ENCODE measurements at regions not wholly inside any gene's neighbourhood (a gene's known extent, or its start where the extent isn't known, plus 50 kb on each side); places are given as distances from the start of the nearest gene placed in this dataset.

DNA sequence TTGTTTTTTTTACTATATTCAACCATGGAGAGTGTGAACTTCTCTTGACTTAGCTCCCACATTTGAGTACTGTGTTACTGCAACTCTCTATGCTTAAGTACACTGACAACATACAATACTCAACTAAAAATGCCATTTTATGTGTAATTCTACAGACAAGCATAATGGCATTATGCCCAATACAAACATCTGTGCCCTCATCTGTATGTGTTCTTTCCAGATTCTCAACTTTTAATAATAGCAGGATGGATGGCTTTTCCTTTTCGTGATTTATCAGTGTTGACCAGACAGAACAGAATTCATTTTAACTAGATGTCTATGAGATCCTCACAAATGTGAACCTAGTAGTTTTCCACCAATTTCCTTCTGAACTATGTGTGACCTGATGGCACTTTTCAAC, 84.2 kb upstream of the MARCKS start:
- Histone ChIP-seq H3K27me3 (no peaks in the 10 kb centered on the region), H3K4me1 (no peaks in the 10 kb centered on the region), H3K36me3 (no peaks in the 10 kb centered on the region), H3K4me3 (no peak overlapping the region), H3K27ac (no peak overlapping the region), H3K9me3 (no peaks in the 10 kb centered on the region)
- TF ChIP-seq POLR2A (IDR thresholded peaks at IDR 0.05): no peak
- TF ChIP-seq, protein P1, sequence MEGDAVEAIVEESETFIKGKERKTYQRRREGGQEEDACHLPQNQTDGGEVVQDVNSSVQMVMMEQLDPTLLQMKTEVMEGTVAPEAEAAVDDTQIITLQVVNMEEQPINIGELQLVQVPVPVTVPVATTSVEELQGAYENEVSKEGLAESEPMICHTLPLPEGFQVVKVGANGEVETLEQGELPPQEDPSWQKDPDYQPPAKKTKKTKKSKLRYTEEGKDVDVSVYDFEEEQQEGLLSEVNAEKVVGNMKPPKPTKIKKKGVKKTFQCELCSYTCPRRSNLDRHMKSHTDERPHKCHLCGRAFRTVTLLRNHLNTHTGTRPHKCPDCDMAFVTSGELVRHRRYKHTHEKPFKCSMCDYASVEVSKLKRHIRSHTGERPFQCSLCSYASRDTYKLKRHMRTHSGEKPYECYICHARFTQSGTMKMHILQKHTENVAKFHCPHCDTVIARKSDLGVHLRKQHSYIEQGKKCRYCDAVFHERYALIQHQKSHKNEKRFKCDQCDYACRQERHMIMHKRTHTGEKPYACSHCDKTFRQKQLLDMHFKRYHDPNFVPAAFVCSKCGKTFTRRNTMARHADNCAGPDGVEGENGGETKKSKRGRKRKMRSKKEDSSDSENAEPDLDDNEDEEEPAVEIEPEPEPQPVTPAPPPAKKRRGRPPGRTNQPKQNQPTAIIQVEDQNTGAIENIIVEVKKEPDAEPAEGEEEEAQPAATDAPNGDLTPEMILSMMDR (IDR thresholded peaks at IDR 0.05): no peak
- DNase-seq: no peak
- intact Hi-C loops (cut with DNase I; ENCODE audit: low total_unique reads): no loop called here

DNA sequence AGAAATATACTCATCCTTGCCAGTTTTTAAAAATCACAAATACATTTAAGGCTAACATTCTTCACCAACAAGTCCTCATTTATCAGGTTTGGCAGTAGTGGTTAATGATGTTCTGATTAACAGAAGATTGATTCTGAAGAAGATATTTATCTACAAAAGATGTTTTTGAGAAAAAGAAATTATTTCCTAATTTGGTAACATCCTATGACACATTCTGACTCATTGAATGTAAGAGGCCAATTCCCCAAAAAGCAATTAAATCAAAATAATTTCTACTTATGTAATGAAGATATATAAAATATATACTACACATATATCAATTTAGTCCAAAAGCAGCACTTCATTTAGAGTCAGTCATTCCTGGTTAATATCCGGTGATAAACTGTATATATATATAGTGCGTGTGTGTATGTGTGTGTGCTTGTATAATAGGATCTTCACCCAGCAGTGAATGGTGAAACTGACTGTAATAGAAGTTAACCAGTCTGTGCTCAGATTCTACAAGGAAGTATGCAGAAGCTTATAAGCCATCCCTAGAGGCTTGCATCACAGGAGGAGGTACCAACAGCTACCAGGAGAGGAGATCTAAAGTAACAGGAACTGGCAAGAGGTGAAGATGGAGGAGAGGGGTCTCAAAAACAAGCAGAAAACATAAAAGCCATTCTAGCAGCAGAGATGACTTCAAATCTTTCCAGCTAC, 82.9 kb upstream of the MARCKS start:
- Histone ChIP-seq H3K4me1 (no peaks in the 10 kb centered on the region), H3K4me3 (no peak overlapping the region), H3K27ac (no peak overlapping the region), H3K36me3 (no peaks in the 10 kb centered on the region), H3K27me3 (no peaks in the 10 kb centered on the region), H3K9me3 (no peaks in the 10 kb centered on the region)
- no peak for TF ChIP-seq POLR2A (IDR thresholded peaks at IDR 0.05)
- TF ChIP-seq, protein P1 (IDR thresholded peaks at IDR 0.05): no peak
- no peak for DNase-seq
- intact Hi-C loops (cut with DNase I; ENCODE audit: low total_unique reads): no loop called here

DNA sequence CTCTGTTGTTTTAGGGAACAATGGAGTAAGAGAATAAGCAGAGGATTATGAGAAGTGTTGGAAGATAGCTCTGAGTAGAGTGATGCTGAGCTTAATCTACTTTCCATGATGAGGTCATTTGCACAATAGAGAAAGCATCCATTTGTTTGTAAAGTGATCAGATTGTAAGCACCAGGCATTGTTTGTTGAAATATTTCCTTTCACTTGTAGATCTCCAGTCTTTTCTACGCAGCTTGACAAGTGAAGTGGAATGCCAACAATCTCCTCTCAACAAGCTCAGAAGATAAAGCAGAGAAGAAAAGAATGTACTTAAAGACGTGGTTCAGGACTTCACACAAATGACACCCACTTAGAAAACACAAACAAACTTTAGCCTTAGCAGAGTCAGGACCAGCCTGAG, 80.1 kb upstream of the MARCKS start:
- no peak overlapping the region for H3K4me3 ChIP-seq
- no peak for DNase-seq

DNA sequence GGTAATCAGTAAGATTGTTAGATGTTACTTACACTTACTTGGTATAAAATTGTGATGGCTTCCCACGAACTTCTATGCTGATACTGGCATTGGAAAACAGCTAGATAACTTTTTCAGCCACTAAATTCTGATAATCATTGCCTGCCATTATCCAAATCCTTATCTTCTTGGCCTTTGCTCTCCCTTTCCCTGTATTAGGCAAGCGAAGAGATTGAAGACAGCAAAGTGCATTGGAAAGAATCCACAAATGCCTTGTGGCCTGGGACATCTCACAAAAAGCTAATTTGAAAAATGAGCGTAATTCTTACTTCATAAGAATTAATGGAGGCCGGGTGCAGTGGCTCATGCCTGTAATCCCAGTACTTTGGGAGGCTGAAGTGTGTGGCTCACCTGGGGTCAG, 79.5 kb upstream of the MARCKS start:
- Histone ChIP-seq H3K27ac (no peak overlapping the region), H3K4me3 (no peak overlapping the region), H3K4me1 (no peaks in the 10 kb centered on the region), H3K9me3 (no peaks in the 10 kb centered on the region), H3K36me3 (no peaks in the 10 kb centered on the region), H3K27me3 (no peaks in the 10 kb centered on the region)
- no peak for DNase-seq
- TF ChIP-seq, protein P1 (IDR thresholded peaks at IDR 0.05): no peak
- TF ChIP-seq POLR2A (IDR thresholded peaks at IDR 0.05): no peak
- intact Hi-C loops (cut with DNase I; ENCODE audit: low total_unique reads): no loop called here

More for the DNA sequence above, 80.1 kb upstream of the MARCKS start:
- H3K9me3 ChIP-seq: no peaks in the 10 kb centered on the region
- H3K36me3 ChIP-seq: no peaks in the 10 kb centered on the region
- H3K4me1 ChIP-seq: no peaks in the 10 kb centered on the region
- intact Hi-C loops (cut with DNase I; ENCODE audit: low total_unique reads): no loop called here
- no peak overlapping the region for H3K27ac ChIP-seq
- TF ChIP-seq POLR2A (IDR thresholded peaks at IDR 0.05): no peak
- TF ChIP-seq, protein P1 (IDR thresholded peaks at IDR 0.05): no peak
- no peaks in the 10 kb centered on the region for H3K27me3 ChIP-seq

DNA sequence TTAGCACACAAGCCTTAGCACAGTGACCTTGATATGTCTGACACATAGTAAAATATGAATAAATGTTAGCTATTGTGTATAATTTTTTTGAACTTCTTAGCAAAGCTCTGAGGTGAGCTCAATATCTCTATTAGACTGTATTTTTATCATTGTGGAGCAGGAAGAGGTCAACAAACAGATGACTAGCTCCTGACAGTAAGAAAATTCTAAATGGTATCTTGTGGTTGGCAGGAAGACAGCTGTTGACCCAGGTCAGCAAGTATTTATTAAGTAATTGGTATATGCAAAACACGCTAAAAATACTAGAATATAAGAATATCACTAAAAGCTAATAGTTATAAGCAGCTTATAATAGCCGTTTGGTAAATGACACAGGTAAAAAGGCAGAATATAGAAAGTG, 77.5 kb upstream of the MARCKS start:
- TF ChIP-seq, protein P1 (IDR thresholded peaks at IDR 0.05): no peak
- no peak for TF ChIP-seq POLR2A (IDR thresholded peaks at IDR 0.05)
- H3K4me3 ChIP-seq: no peak overlapping the region
- intact Hi-C loops (cut with DNase I; ENCODE audit: low total_unique reads): no loop called here

More for the DNA sequence above, 77.5 kb upstream of the MARCKS start:
- no peaks in the 10 kb centered on the region for H3K36me3 ChIP-seq
- H3K27ac ChIP-seq: no peak overlapping the region
- no peaks in the 10 kb centered on the region for H3K27me3 ChIP-seq
- no peaks in the 10 kb centered on the region for H3K4me1 ChIP-seq
- H3K9me3 ChIP-seq: no peaks in the 10 kb centered on the region
- DNase-seq: no peak
